Inferior parietal cortex (tissue), 1 donor: ENCODE measurements at regions not wholly inside any gene's neighbourhood (a gene's known extent, or its start where the extent isn't known, plus 50 kb on each side); places are given as distances from the start of the nearest gene placed in this dataset.

Source experiments
- DNase-seq: peaks from one replicate; pipeline ENCODE4 v3.0.0-alpha.2; 2016; ENCODE audit errors: extremely low spot score

GRCh38 chr4:163871078-163871477 is 376.6 kb downstream of the TMA16 start:
- DNase-seq = no peak

GRCh38 chr4:163875327-163875726 is 380.8 kb downstream of the TMA16 start:
- DNase-seq = no peak

DNA sequence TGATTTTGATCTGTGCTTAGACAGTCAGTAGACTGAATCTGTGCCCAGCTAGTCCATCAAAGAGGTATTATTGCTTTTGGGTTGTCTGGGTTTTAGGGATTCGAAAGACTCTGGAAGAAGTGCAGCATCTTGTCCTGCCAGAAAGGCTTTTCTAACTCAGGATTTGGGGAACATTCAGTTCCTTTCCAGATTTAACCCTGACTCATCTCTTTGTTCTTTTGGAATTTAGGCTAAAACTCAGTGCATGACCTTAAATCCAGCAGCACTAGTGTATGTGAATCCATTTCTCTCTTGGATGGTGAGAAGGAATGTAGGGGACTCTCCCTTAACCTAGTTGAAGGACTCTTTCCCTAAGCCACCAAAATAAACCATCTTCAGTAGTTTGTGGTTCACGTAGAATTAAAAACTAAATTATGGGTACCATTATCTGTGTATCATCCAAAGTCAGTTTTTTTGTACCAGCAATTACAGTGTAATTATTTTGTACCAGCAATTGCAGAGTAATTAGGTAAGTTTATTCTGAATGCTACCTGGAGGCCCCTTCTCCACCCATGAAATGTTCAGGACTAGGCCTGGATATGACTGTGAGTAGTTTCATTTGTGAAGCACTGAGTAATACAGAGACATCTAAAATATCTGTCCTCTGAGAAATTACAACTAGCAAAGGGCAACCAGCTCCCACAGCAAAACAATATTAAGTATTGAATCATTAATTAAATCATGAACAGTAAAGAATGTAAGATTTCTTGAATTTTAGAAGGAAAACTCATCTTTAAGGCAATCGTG is 384.0 kb downstream of the TMA16 start:
- no peak for DNase-seq

DNA sequence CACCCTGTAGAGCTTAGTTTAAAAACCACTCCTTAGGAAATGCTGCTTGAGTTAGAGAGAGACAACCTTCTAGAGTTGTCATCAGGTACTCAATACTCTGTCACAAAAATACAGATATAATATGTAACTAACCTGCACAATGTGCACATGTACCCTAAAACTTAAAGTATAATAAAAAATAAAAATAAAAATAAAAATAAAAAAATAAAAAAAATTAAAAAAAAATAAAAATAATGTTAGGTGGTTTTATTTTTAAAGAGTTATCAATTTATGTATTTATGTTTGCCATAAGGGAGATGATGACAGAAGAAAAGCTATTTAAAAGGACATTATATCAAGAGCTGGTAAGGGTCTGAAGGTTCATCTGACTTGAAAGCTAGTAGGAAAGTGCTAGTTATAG is 397.9 kb downstream of the TMA16 start:
- no peak for DNase-seq

- no peak for DNase-seq
These were observed 401.0 kb downstream of the TMA16 start for GRCh38 chr4:163895378-163896005.

GRCh38 chr4:163901319-163901718 is 406.8 kb downstream of the TMA16 start:
- DNase-seq = no peak

DNA sequence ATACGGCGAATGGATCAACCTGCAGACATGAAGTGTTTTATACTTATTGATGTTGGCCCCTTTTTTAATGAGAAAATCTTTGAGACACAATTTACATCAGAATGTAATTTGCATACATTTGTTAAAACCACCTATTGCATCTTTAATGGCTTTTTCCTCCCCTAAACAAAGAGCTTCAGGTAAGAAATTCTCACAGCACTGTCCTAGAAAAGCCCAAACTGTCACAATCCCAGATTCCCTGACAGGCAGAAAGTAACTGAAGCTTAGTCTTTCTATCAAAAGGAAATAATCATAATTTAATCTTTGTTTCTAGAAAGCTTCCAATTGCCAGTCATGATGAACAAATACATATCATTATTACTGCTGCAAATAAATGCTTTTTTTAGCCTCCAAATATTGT is 407.9 kb downstream of the TMA16 start:
- DNase-seq = no peak

- no peak for DNase-seq
These were observed 417.4 kb downstream of the TMA16 start for GRCh38 chr4:163911891-163912290.

DNA sequence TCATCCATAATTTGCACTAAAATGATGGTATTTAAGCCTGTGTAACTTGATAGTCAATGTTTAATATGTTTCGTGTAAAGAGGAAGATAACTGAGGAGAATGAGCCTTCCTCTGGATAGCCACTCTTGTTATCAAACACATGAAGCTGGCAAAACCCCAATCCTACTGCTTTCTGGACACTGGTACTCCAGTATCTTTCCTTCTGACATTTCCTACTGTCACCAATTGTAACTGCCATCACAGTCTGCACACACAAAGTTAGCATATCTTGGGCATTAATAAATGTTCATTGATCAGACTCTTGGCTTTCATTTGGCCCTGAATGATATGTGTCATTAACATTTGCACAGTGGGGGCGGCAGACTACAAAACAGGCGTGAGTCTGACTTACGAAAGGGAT is 419.1 kb downstream of the TMA16 start:
- peak; percentile 40 for DNase-seq

GRCh38 chr4:163915896-163916295 is 421.4 kb downstream of the TMA16 start:
- no peak for DNase-seq

DNA sequence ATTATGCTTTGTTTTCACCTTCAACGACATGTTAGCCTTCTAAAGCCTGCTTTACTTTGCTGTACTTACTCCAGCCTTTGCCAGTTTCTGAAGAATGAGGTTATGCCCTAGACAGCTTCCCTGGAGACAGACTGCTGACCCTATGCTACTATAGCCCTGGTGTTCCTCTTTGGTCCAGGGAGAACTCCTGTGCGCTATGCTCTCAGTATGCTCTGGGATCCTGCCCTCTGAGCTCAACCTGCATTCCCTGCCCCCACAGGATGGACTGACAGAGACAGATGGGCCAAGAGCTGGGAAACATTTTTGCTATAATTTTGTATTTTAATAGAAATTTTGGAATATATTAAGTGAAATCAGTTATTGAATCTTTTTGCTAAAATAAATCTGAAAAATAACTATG is 425.9 kb downstream of the TMA16 start:
- no peak for DNase-seq

- DNase-seq = no peak
These were observed 427.8 kb downstream of the TMA16 start for GRCh38 chr4:163922302-163922701.

GRCh38 chr4:163923092-163923491 is 428.6 kb downstream of the TMA16 start:
- no peak for DNase-seq

GRCh38 chr4:163930086-163930485 is 435.6 kb downstream of the TMA16 start:
- no peak for DNase-seq

GRCh38 chr4:163932504-163932903 is 438.0 kb downstream of the TMA16 start:
- DNase-seq = no peak

DNA sequence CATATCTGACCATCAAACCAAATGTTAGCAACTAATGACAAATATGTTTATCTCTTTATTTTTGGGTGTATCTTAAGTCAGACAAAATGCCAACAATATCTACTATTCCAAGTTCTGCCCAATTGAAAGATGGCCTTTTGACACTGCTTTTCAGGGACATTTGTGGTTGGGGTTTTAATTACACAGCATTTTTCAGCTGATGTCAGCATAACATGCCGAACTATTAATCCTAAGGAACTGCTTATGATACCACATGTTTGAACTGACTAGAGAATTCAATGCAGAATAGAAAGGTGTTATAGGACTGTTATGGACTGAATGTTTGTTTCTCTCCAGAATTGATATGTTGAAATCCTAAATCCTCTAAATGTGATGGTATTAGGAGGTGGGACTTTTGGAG is 445.1 kb downstream of the TMA16 start:
- no peak for DNase-seq

- DNase-seq = no peak
These were observed 446.9 kb downstream of the TMA16 start for GRCh38 chr4:163941221-163941905.

DNA sequence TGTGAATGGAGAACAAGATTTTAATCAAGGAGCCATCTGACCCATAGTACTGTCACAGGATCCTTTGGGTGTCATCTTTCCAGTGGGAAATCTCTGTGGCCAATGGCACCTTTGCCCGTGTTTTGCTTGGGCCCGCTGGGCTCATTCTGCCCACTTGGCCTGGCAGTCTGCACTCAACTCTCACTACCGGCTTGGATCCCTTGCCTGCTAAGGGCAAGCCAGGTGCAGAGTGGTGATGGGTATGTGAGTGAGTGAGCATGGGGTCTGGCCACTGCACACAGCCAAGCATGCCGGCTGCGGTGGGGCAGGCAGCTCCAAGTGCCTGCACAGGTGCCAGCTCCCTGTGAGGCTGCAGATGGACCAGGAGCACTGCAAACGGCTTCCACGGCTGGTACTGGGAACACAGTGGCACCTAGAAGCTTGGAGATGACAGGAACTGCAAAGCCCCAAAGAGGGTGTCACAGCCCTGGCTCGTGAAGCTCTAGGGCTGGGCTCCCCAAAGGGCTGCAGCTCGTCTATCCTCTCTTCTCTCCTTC is 454.5 kb downstream of the TMA16 start:
- no peak for DNase-seq

GRCh38 chr4:163949976-163950601 is 455.6 kb downstream of the TMA16 start:
- no peak for DNase-seq

DNA sequence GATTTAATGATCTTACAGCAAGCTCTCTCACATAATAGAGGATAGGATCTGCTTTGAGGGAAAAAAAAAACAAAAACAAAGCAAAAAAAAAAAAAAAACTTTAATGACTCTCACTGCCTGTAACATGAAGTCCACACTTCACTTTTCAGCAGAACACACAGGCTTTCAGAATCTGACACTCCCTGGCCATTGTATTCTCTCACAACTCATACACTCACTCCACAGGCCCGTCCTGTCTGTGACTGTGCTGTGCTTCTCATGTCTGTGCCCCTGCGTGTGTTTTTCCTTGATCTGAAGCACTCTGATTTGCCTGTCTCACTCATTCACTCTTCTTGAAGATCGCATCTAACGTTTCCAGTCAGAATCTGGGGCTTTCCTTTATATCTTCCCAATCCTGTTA is 460.8 kb downstream of the TMA16 start:
- DNase-seq = no peak

GRCh38 chr4:163958751-163959150 is 464.3 kb downstream of the TMA16 start:
- no peak for DNase-seq

DNA sequence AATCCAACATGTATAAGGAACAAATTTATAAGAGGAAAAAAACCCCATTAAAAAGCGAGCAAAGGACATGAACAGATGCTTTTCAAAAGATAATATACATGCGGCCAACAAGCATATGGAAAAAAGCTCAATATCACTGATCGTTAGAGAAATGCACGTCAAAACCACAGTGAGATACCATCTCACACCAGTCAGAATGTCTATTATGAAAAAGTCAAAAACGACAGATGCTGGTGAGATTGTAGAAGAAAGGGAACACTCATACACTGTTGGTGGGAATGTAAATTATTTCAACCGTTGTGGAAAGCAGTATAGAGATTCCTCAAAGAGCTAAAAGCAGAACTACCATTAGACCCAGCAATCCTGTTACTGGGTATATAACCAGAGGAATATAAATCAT is 465.4 kb downstream of the TMA16 start:
- DNase-seq = no peak
